Suprapubic skin (tissue), 3 donors: ENCODE measurements at regions not wholly inside any gene's neighbourhood (a gene's known extent, or its start where the extent isn't known, plus 50 kb on each side); places are given as distances from the start of the nearest gene placed in this dataset.

Experiments
- CTCF ChIP-seq, 2 donors: fragments of 200-600 bp in 1 of 2; fragments of 450-650 bp in 1 of 2; sonication (generic) in 1 of 2; IDR thresholded peaks; one replicate each; pipeline ENCODE4 v1.5.1; 2016 to 2019; ENCODE audit warnings: antibody characterized with exemption in 2 of 2, mild to moderate bottlenecking in 1 of 2, moderate library complexity in 1 of 2
- POLR2A ChIP-seq, 2 donors: fragments of 450-650 bp; IDR thresholded peaks; one replicate each; pipeline ENCODE4 v1.6.1; 2017; ENCODE audit warnings: antibody characterized with exemption in 2 of 2, mild to moderate bottlenecking in 2 of 2, moderate library complexity in 2 of 2

GRCh38 chr2:22003270-22003669 lies 879.5 kb downstream of the TDRD15 start:
- TF ChIP-seq CTCF (IDR thresholded peaks at IDR 0.05): no peak
- TF ChIP-seq POLR2A (IDR thresholded peaks at IDR 0.05): no peak
